GM23338 (cell line): ENCODE measurements at regions not wholly inside any gene's neighbourhood (a gene's known extent, or its start where the extent isn't known, plus 50 kb on each side); places are given as distances from the start of the nearest gene placed in this dataset.

ENCODE experiments used
- ATAC-seq: fragments of 200-7000 bp; cut with Tn5 transposase; 3 replicates; pipeline ENCODE4 v1.9.1; 2020
- DNase-seq: peaks from one replicate; pipeline ENCODE4 v3.0.0-alpha.2; 2015; ENCODE audit warnings: low spot score
- H2AFZ ChIP-seq: fragments of 200-600 bp; sonication (generic); 2 replicates; pipeline ENCODE4 v1.8.0; 2016; ENCODE audit warnings: antibody characterized with exemption, mild to moderate bottlenecking, moderate library complexity
- H3F3A ChIP-seq: fragments of 200-600 bp; sonication (generic); replicated peaks from 2 replicates; pipeline ENCODE4 v1.8.0; 2017; ENCODE audit warnings: antibody characterized with exemption, mixed run types, low read depth
- H3K27ac ChIP-seq: fragments of 200-600 bp; sonication (generic); 2 replicates; pipeline ENCODE4 v1.6.1; 2016; ENCODE audit warnings: low read depth
- H3K27me3 ChIP-seq: fragments of 200-600 bp; sonication (generic); 2 replicates; pipeline ENCODE4 v1.8.0; 2016; ENCODE audit warnings: mild to moderate bottlenecking, mixed run types, moderate library complexity; ENCODE audit not compliant: insufficient read depth
- H3K36me3 ChIP-seq: fragments of 200-600 bp; sonication (generic); 2 replicates; pipeline ENCODE4 v1.8.0; 2016; ENCODE audit warnings: mild to moderate bottlenecking; ENCODE audit not compliant: insufficient read depth
- H3K4me1 ChIP-seq: fragments of 200-600 bp; sonication (generic); 2 replicates; pipeline ENCODE4 v1.8.0; 2016; ENCODE audit warnings: mild to moderate bottlenecking, moderate library complexity; ENCODE audit not compliant: insufficient read depth
- H3K4me2 ChIP-seq: fragments of 200-600 bp; sonication (generic); 2 replicates; pipeline ENCODE4 v1.7.1; 2017; ENCODE audit warnings: mixed run types
- H3K4me3 ChIP-seq: fragments of 200-600 bp; sonication (generic); 2 replicates; pipeline ENCODE4 v1.6.1; 2016; ENCODE audit warnings: mixed run types
- H3K79me2 ChIP-seq: fragments of 200-600 bp; sonication (generic); replicated peaks from 2 replicates; pipeline ENCODE4 v1.8.0; 2017; ENCODE audit warnings: mild to moderate bottlenecking; ENCODE audit not compliant: insufficient read depth
- H3K9me2 ChIP-seq: fragments of 200-600 bp; sonication (generic); 2 replicates; pipeline ENCODE4 v1.8.0; 2017; ENCODE audit not compliant: insufficient read depth
- H4K20me1 ChIP-seq: fragments of 200-600 bp; sonication (generic); replicated peaks from 2 replicates; pipeline ENCODE4 v1.8.0; 2017; ENCODE audit warnings: mild to moderate bottlenecking; ENCODE audit not compliant: insufficient read depth
- H3K27ac Mint-ChIP-seq: 2 replicates; pipeline ENCODE4 v1.8.0; 2020; ENCODE audit warnings: inconsistent platforms, mild to moderate bottlenecking, moderate library complexity, mixed read lengths
- H3K27me3 Mint-ChIP-seq: 3 replicates; pipeline ENCODE4 v1.8.0; 2022; ENCODE audit warnings: low read depth, mild to moderate bottlenecking, moderate library complexity, mixed read lengths, inconsistent platforms; ENCODE audit not compliant: insufficient read depth, poor library complexity
- H3K36me3 Mint-ChIP-seq: 3 replicates; pipeline ENCODE4 v1.8.0; 2021; ENCODE audit warnings: low read depth, mild to moderate bottlenecking, inconsistent platforms, moderate library complexity, mixed read lengths
- H3K4me1 Mint-ChIP-seq: 3 replicates; pipeline ENCODE4 v1.8.0; 2020; ENCODE audit warnings: mild to moderate bottlenecking, inconsistent platforms, mixed read lengths
- H3K4me3 Mint-ChIP-seq: 3 replicates; pipeline ENCODE4 v1.8.0; 2021; ENCODE audit warnings: moderate library complexity, mild to moderate bottlenecking, inconsistent platforms, mixed read lengths
- H3K9me3 Mint-ChIP-seq: 3 replicates; pipeline ENCODE4 v1.8.0; 2020; ENCODE audit warnings: moderate library complexity, mild to moderate bottlenecking, inconsistent platforms, mixed read lengths
- CREB1 ChIP-seq: fragments of 250-450 bp; sonication (Bioruptor Pico); IDR thresholded peaks from 2 replicates; pipeline ENCODE4 v1.5.0; 2020; ENCODE audit warnings: low read depth, mild to moderate bottlenecking, moderate library complexity
- EZH2 ChIP-seq: fragments of 200-600 bp; sonication (generic); IDR thresholded peaks from one replicate; pipeline ENCODE4 v1.8.0; 2017; ENCODE audit warnings: antibody characterized with exemption, mild to moderate bottlenecking, low read depth; ENCODE audit not compliant: unreplicated experiment
- EZH2phosphoT487 ChIP-seq: fragments of 200-600 bp; sonication (generic); IDR thresholded peaks from one replicate; pipeline ENCODE4 v1.8.1; 2018; ENCODE audit warnings: antibody characterized with exemption; ENCODE audit not compliant: unreplicated experiment
- JUNB ChIP-seq: IDR thresholded peaks from one replicate; pipeline ENCODE4 v1.6.1; 2016; ENCODE audit warnings: antibody characterized with exemption; ENCODE audit not compliant: unreplicated experiment
- NANOG ChIP-seq: IDR thresholded peaks from 2 replicates; pipeline ENCODE4 v1.6.1; 2016; ENCODE audit warnings: antibody characterized with exemption, borderline replicate concordance
- POLR2AphosphoS5 ChIP-seq: IDR thresholded peaks from 2 replicates; pipeline ENCODE4 v1.6.1; 2016; ENCODE audit warnings: antibody characterized with exemption, low read depth
- STAT1 ChIP-seq: IDR thresholded peaks from one replicate; pipeline ENCODE4 v1.6.1; 2016; ENCODE audit warnings: antibody characterized with exemption; ENCODE audit not compliant: unreplicated experiment
- ZNF114 ChIP-seq: fragments of 250-450 bp; sonication (Bioruptor Pico); IDR thresholded peaks from 2 replicates; pipeline ENCODE4 v1.5.0; 2020; ENCODE audit warnings: mild to moderate bottlenecking, moderate library complexity
- ZNF331 ChIP-seq: fragments of 250-450 bp; sonication (Bioruptor Pico); IDR thresholded peaks from 2 replicates; pipeline ENCODE4 v1.5.0; 2020; ENCODE audit warnings: low read depth, mild to moderate bottlenecking, moderate library complexity
- TF ChIP-seq, protein P1 (sequence below): IDR thresholded peaks from one replicate; pipeline ENCODE4 v1.6.1; 2018; ENCODE audit warnings: antibody characterized with exemption; ENCODE audit not compliant: unreplicated experiment
- TF ChIP-seq, protein P2 (sequence below): IDR thresholded peaks from 2 replicates; pipeline ENCODE4 v1.6.1; 2016; ENCODE audit warnings: antibody characterized with exemption
- TF ChIP-seq, protein P3 (sequence below): fragments of 250-450 bp; sonication (Bioruptor Pico); IDR thresholded peaks from 2 replicates; pipeline ENCODE4 v1.5.0; 2020; ENCODE audit warnings: mild to moderate bottlenecking, moderate library complexity
- TF ChIP-seq, protein P4 (sequence below), 2 experiments: fragments of 200-600 bp in 1 of 2; sonication (generic) in 1 of 2; conservative IDR thresholded peaks; 2 replicates each; pipeline versions ENCODE4 v1.5.1 to v1.6.1; 2016 to 2017; ENCODE audit warnings: antibody characterized with exemption in 2 of 2, low read depth in 2 of 2, mild to moderate bottlenecking in 2 of 2, moderate library complexity in 1 of 2

DNA sequence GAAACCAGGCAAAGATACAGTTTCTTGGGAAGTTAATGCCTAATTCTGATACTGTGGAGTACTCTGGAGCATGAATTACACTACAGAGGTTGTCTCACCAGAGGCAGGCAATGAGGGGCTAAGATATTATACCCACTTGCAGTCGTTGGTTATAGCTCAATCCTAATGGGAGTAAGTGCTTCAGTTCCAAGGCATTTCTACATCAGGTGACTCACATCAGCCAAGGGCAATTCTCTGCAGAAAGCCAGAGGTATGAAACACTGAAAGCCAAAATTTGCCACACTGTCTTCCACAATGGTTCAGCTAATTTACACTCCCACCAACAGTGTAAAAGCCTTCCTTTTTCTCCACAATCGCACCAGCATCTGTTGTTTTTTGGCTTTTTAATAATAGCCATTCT is 174.0 kb upstream of the IL15 start:
- H3K27ac Mint-ChIP-seq, result no peak overlapping the region
- TF ChIP-seq, protein P1, sequence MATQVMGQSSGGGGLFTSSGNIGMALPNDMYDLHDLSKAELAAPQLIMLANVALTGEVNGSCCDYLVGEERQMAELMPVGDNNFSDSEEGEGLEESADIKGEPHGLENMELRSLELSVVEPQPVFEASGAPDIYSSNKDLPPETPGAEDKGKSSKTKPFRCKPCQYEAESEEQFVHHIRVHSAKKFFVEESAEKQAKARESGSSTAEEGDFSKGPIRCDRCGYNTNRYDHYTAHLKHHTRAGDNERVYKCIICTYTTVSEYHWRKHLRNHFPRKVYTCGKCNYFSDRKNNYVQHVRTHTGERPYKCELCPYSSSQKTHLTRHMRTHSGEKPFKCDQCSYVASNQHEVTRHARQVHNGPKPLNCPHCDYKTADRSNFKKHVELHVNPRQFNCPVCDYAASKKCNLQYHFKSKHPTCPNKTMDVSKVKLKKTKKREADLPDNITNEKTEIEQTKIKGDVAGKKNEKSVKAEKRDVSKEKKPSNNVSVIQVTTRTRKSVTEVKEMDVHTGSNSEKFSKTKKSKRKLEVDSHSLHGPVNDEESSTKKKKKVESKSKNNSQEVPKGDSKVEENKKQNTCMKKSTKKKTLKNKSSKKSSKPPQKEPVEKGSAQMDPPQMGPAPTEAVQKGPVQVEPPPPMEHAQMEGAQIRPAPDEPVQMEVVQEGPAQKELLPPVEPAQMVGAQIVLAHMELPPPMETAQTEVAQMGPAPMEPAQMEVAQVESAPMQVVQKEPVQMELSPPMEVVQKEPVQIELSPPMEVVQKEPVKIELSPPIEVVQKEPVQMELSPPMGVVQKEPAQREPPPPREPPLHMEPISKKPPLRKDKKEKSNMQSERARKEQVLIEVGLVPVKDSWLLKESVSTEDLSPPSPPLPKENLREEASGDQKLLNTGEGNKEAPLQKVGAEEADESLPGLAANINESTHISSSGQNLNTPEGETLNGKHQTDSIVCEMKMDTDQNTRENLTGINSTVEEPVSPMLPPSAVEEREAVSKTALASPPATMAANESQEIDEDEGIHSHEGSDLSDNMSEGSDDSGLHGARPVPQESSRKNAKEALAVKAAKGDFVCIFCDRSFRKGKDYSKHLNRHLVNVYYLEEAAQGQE, result no peak
- TF ChIP-seq ZNF331 (no peak), EZH2phosphoT487 (no peak), EZH2 (no peak), ZNF114 (no peak), NANOG (no peak), CREB1 (CRISPR knock-in tag) (no peak), STAT1 (no peak), POLR2AphosphoS5 (no peak), JUNB (no peak)
- TF ChIP-seq, protein P2, sequence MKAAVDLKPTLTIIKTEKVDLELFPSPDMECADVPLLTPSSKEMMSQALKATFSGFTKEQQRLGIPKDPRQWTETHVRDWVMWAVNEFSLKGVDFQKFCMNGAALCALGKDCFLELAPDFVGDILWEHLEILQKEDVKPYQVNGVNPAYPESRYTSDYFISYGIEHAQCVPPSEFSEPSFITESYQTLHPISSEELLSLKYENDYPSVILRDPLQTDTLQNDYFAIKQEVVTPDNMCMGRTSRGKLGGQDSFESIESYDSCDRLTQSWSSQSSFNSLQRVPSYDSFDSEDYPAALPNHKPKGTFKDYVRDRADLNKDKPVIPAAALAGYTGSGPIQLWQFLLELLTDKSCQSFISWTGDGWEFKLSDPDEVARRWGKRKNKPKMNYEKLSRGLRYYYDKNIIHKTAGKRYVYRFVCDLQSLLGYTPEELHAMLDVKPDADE, result no peak
- TF ChIP-seq, protein P3, sequence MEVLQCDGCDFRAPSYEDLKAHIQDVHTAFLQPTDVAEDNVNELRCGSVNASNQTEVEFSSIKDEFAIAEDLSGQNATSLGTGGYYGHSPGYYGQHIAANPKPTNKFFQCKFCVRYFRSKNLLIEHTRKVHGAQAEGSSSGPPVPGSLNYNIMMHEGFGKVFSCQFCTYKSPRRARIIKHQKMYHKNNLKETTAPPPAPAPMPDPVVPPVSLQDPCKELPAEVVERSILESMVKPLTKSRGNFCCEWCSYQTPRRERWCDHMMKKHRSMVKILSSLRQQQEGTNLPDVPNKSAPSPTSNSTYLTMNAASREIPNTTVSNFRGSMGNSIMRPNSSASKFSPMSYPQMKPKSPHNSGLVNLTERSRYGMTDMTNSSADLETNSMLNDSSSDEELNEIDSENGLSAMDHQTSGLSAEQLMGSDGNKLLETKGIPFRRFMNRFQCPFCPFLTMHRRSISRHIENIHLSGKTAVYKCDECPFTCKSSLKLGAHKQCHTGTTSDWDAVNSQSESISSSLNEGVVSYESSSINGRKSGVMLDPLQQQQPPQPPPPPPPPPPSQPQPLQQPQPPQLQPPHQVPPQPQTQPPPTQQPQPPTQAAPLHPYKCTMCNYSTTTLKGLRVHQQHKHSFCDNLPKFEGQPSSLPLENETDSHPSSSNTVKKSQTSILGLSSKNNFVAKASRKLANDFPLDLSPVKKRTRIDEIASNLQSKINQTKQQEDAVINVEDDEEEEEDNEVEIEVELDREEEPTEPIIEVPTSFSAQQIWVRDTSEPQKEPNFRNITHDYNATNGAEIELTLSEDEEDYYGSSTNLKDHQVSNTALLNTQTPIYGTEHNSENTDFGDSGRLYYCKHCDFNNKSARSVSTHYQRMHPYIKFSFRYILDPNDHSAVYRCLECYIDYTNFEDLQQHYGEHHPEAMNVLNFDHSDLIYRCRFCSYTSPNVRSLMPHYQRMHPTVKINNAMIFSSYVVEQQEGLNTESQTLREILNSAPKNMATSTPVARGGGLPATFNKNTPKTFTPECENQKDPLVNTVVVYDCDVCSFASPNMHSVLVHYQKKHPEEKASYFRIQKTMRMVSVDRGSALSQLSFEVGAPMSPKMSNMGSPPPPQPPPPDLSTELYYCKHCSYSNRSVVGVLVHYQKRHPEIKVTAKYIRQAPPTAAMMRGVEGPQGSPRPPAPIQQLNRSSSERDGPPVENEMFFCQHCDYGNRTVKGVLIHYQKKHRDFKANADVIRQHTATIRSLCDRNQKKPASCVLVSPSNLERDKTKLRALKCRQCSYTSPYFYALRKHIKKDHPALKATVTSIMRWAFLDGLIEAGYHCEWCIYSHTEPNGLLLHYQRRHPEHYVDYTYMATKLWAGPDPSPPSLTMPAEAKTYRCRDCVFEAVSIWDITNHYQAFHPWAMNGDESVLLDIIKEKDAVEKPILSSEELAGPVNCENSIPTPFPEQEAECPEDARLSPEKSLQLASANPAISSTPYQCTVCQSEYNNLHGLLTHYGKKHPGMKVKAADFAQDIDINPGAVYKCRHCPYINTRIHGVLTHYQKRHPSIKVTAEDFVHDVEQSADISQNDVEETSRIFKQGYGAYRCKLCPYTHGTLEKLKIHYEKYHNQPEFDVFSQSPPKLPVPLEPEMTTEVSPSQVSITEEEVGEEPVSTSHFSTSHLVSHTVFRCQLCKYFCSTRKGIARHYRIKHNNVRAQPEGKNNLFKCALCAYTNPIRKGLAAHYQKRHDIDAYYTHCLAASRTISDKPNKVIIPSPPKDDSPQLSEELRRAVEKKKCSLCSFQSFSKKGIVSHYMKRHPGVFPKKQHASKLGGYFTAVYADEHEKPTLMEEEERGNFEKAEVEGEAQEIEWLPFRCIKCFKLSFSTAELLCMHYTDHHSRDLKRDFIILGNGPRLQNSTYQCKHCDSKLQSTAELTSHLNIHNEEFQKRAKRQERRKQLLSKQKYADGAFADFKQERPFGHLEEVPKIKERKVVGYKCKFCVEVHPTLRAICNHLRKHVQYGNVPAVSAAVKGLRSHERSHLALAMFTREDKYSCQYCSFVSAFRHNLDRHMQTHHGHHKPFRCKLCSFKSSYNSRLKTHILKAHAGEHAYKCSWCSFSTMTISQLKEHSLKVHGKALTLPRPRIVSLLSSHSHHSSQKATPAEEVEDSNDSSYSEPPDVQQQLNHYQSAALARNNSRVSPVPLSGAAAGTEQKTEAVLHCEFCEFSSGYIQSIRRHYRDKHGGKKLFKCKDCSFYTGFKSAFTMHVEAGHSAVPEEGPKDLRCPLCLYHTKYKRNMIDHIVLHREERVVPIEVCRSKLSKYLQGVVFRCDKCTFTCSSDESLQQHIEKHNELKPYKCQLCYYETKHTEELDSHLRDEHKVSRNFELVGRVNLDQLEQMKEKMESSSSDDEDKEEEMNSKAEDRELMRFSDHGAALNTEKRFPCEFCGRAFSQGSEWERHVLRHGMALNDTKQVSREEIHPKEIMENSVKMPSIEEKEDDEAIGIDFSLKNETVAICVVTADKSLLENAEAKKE, result no peak
- TF ChIP-seq, protein P4, sequence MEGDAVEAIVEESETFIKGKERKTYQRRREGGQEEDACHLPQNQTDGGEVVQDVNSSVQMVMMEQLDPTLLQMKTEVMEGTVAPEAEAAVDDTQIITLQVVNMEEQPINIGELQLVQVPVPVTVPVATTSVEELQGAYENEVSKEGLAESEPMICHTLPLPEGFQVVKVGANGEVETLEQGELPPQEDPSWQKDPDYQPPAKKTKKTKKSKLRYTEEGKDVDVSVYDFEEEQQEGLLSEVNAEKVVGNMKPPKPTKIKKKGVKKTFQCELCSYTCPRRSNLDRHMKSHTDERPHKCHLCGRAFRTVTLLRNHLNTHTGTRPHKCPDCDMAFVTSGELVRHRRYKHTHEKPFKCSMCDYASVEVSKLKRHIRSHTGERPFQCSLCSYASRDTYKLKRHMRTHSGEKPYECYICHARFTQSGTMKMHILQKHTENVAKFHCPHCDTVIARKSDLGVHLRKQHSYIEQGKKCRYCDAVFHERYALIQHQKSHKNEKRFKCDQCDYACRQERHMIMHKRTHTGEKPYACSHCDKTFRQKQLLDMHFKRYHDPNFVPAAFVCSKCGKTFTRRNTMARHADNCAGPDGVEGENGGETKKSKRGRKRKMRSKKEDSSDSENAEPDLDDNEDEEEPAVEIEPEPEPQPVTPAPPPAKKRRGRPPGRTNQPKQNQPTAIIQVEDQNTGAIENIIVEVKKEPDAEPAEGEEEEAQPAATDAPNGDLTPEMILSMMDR (conservative IDR thresholded peaks at IDR 0.05; ENCODE audit: low read depth in 2 of 2), result no peak
- no peak for ATAC-seq

More for the DNA sequence above, 174.0 kb upstream of the IL15 start:
- no peaks in the 10 kb centered on the region for H3F3A ChIP-seq
- no peak overlapping the region for H2AFZ ChIP-seq
- no peaks in the 10 kb centered on the region for H4K20me1 ChIP-seq
- H3K79me2 ChIP-seq, result no peaks in the 10 kb centered on the region
- no peaks in the 10 kb centered on the region for H3K4me1 ChIP-seq
- H3K27me3 Mint-ChIP-seq, result no peaks in the 10 kb centered on the region
- H3K9me3 Mint-ChIP-seq, result no peaks in the 10 kb centered on the region
- H3K36me3 Mint-ChIP-seq, result no peaks in the 10 kb centered on the region
- no peak overlapping the region for H3K4me3 ChIP-seq
- H3K27ac ChIP-seq, result no peak overlapping the region
- no peak overlapping the region for H3K4me3 Mint-ChIP-seq
- no peak overlapping the region for H3K4me2 ChIP-seq
- H3K4me1 Mint-ChIP-seq, result no peaks in the 10 kb centered on the region
- DNase-seq, result no peak
- peaks cover 4% of the 10 kb centered on the region; the same call in 1 of the 2 replicates for H3K9me2 ChIP-seq
- H3K27me3 ChIP-seq, result no peaks in the 10 kb centered on the region
- H3K36me3 ChIP-seq, result no peaks in the 10 kb centered on the region
